PC-9 (cell line): ENCODE measurements at regions not wholly inside any gene's neighbourhood (a gene's known extent, or its start where the extent isn't known, plus 50 kb on each side); places are given as distances from the start of the nearest gene placed in this dataset.

Source experiments
- CTCF ChIP-seq: fragments of 200-600 bp; sonication (generic); conservative IDR thresholded peaks from 2 replicates; pipeline ENCODE4 v1.6.1; 2017; ENCODE audit warnings: mixed run types, antibody characterized with exemption, mild to moderate bottlenecking, moderate library complexity
- EZH2 ChIP-seq: fragments of 200-600 bp; sonication (generic); IDR thresholded peaks from 2 replicates; pipeline ENCODE4 v1.8.0; 2017; ENCODE audit warnings: antibody characterized with exemption, low read depth

DNA sequence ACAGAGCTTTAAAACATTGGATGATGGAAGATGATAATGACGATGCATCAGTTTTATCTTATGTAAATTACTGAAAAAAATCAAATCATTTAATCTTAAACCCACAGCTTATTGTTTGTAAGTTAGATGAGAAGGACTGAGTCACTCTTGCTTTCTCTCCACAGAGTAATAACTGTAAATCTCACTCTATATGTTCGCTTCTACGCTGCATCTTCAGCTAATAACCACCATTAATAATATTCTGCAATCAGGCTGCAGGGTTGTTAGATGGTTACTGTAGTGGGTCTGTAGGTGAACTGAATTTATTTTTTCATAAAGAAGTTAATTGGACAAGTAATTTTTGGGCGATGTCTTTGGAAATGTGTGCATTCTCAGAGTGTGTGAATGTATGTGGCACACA is 260.0 kb downstream of the FAT3 start:
- no peak for TF ChIP-seq CTCF
- no peak for TF ChIP-seq EZH2
